SU-DHL-6 (cell line): ENCODE measurements at regions not wholly inside any gene's neighbourhood (a gene's known extent, or its start where the extent isn't known, plus 50 kb on each side); places are given as distances from the start of the nearest gene placed in this dataset.

Source experiments
- EZH2phosphoT487 ChIP-seq: fragments of 200-600 bp; sonication (generic), shearing (Covaris generic); conservative IDR thresholded peaks from 2 replicates; pipeline ENCODE4 v1.6.1; 2018; ENCODE audit warnings: mild to moderate bottlenecking, antibody characterized with exemption, low read length, moderate library complexity, mixed read lengths
- TF ChIP-seq, protein P1 (sequence below): fragments of 200-600 bp; sonication (generic); IDR thresholded peaks from one replicate; pipeline ENCODE4 v1.5.1; 2017; ENCODE audit warnings: antibody characterized with exemption, mild to moderate bottlenecking, low read length, moderate library complexity; ENCODE audit not compliant: insufficient read depth, poor library complexity, severe bottlenecking

DNA sequence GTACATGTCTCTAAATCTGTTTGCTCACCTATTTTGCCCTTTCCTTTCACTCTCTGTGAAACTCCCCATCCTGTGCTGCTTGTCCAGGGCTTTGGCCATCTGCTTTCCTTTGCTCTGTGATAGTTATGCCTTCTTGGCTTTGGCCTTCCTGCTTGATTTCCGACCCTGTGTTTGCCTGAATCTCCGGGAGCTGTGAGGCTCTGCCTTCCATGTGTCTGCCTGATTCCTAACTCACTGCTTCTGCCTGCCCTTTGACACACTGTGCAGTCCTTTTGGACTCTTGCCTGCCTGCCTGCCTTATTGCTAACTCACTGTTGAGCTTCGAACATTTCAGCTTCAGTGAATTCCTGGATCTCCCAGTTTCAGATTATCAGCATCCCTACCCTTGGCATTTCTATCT, 143.1 kb downstream of the C4orf33 start:
- TF ChIP-seq, protein P1, sequence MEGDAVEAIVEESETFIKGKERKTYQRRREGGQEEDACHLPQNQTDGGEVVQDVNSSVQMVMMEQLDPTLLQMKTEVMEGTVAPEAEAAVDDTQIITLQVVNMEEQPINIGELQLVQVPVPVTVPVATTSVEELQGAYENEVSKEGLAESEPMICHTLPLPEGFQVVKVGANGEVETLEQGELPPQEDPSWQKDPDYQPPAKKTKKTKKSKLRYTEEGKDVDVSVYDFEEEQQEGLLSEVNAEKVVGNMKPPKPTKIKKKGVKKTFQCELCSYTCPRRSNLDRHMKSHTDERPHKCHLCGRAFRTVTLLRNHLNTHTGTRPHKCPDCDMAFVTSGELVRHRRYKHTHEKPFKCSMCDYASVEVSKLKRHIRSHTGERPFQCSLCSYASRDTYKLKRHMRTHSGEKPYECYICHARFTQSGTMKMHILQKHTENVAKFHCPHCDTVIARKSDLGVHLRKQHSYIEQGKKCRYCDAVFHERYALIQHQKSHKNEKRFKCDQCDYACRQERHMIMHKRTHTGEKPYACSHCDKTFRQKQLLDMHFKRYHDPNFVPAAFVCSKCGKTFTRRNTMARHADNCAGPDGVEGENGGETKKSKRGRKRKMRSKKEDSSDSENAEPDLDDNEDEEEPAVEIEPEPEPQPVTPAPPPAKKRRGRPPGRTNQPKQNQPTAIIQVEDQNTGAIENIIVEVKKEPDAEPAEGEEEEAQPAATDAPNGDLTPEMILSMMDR, result no peak
- no peak for TF ChIP-seq EZH2phosphoT487
